Left lung (tissue), 4 donors: ENCODE measurements at regions not wholly inside any gene's neighbourhood (a gene's known extent, or its start where the extent isn't known, plus 50 kb on each side); places are given as distances from the start of the nearest gene placed in this dataset.

Source experiments
- ATAC-seq: fragments of 200-7000 bp; cut with Tn5 transposase; one replicate; pipeline ENCODE4 v1.9.1; 2020; ENCODE audit warnings: moderate library complexity
- DNase-seq, 4 donors: peaks; one replicate each; pipeline ENCODE4 v3.0.0-alpha.2; 2013 to 2020
- H3K27ac ChIP-seq, 2 donors: fragments of 200-600 bp; sonication (generic) in 1 of 2; one replicate each; pipeline versions ENCODE4 v1.5.0 to v1.8.0; 2020 to 2021
- H3K27me3 ChIP-seq, 2 donors: fragments of 200-600 bp; sonication (generic) in 1 of 2; one replicate each; pipeline versions ENCODE4 v1.5.0 to v1.8.0; 2020 to 2021
- H3K36me3 ChIP-seq, 2 donors: fragments of 200-600 bp; sonication (generic) in 1 of 2; one replicate each; pipeline versions ENCODE4 v1.5.0 to v1.8.0; 2020 to 2021
- H3K4me1 ChIP-seq, 2 donors: fragments of 200-600 bp; one replicate each; pipeline ENCODE4 v1.8.0; 2021
- H3K4me3 ChIP-seq, 2 donors: fragments of 200-600 bp; sonication (generic) in 1 of 2; one replicate each; pipeline versions ENCODE4 v1.5.0 to v1.8.0; 2020 to 2021; ENCODE audit warnings: mild to moderate bottlenecking in 1 of 2
- H3K9me3 ChIP-seq, 2 donors: fragments of 200-600 bp; sonication (generic) in 1 of 2; one replicate each; pipeline versions ENCODE4 v1.5.0 to v1.8.0; 2020 to 2021
- CTCF ChIP-seq, 2 donors: fragments of 200-600 bp; sonication (generic) in 1 of 2; IDR thresholded peaks; one replicate each; pipeline versions ENCODE4 v1.5.0 to v1.8.0; 2021; ENCODE audit warnings: antibody characterized with exemption in 2 of 2
- intact Hi-C, 2 donors: fragments of 100-400 bp; cut with DNase I; formaldehyde crosslinking; loops; one replicate each; pipeline versions ENCODE4 v1.11.2 to v1.14.2; 2022
- donor health status: DM: no; HTN: yes; CAD: no.
- donor health status: DM: no; HTN: no; CAD: no.

GRCh38 chr2:238658054-238658407 lies 189.9 kb upstream of the TWIST2 start:
- Histone ChIP-seq H3K4me3 (no peak overlapping the region), H3K27me3 (no peaks in the 10 kb centered on the region), H3K27ac (no peak overlapping the region), H3K36me3 (no peaks in the 10 kb centered on the region), H3K4me1 (no peaks in the 10 kb centered on the region), H3K9me3 (peaks cover 0 to 16% of the 10 kb centered on the region in 2 donors)
- no peak for DNase-seq
- ATAC-seq, result no peak
- intact Hi-C loops, result no loop called here
- no peak for TF ChIP-seq CTCF (IDR thresholded peaks at IDR 0.05)

GRCh38 chr2:238658820-238659219 lies 189.1 kb upstream of the TWIST2 start:
- Histone ChIP-seq H3K27ac (no peak overlapping the region), H3K4me3 (no peak overlapping the region), H3K36me3 (no peaks in the 10 kb centered on the region), H3K9me3 (peaks cover 0 to 16% of the 10 kb centered on the region in 2 donors), H3K27me3 (no peaks in the 10 kb centered on the region), H3K4me1 (no peaks in the 10 kb centered on the region)
- TF ChIP-seq CTCF (IDR thresholded peaks at IDR 0.05), result no peak
- DNase-seq (no peak), ATAC-seq (no peak)
- intact Hi-C loops, result no loop called here

GRCh38 chr2:238659231-238659630 lies 188.7 kb upstream of the TWIST2 start:
- Histone ChIP-seq H3K27ac (no peak overlapping the region), H3K9me3 (peaks cover 0 to 16% of the 10 kb centered on the region in 2 donors), H3K4me3 (no peak overlapping the region), H3K4me1 (no peaks in the 10 kb centered on the region), H3K36me3 (no peaks in the 10 kb centered on the region), H3K27me3 (no peaks in the 10 kb centered on the region)
- intact Hi-C loops, result no loop called here
- DNase-seq, result no peak
- no peak for ATAC-seq
- TF ChIP-seq CTCF (IDR thresholded peaks at IDR 0.05), result no peak

- no peak for TF ChIP-seq CTCF (IDR thresholded peaks at IDR 0.05)
- Histone ChIP-seq H3K36me3 (no peaks in the 10 kb centered on the region), H3K4me3 (no peak overlapping the region), H3K27me3 (no peaks in the 10 kb centered on the region), H3K27ac (no peak overlapping the region), H3K4me1 (no peaks in the 10 kb centered on the region), H3K9me3 (peaks cover 0 to 22% of the 10 kb centered on the region in 2 donors)
- no peak for ATAC-seq
- intact Hi-C loops, result no loop called here
- DNase-seq, result no peak
These were observed 184.3 kb upstream of the TWIST2 start for GRCh38 chr2:238663586-238663985.

- DNase-seq (no peak), ATAC-seq (no peak)
- peaks cover 0 to 23% of the 10 kb centered on the region in 2 donors for H3K9me3 ChIP-seq
- H3K4me3 ChIP-seq, result no peak overlapping the region
- TF ChIP-seq CTCF (IDR thresholded peaks at IDR 0.05), result no peak
- H3K4me1 ChIP-seq, result no peaks in the 10 kb centered on the region
- no peak overlapping the region for H3K27ac ChIP-seq
- H3K36me3 ChIP-seq, result no peaks in the 10 kb centered on the region
- H3K27me3 ChIP-seq, result no peaks in the 10 kb centered on the region
- intact Hi-C loops, result no loop called here
These were observed 182.0 kb upstream of the TWIST2 start for GRCh38 chr2:238665919-238666318.
